Esophagus mucosa (tissue), 1 donor: ENCODE measurements at regions not wholly inside any gene's neighbourhood (a gene's known extent, or its start where the extent isn't known, plus 50 kb on each side); places are given as distances from the start of the nearest gene placed in this dataset.

Source experiments
- ATAC-seq: fragments of 200-7000 bp; cut with Tn5 transposase; one replicate; pipeline ENCODE4 v1.9.1; 2020
- donor health status: DM: yes; HTN: yes; CAD: no.

GRCh38 chr4:44927399-44928380, 201.3 kb upstream of the GNPDA2 start:
- ATAC-seq, result no peak

DNA sequence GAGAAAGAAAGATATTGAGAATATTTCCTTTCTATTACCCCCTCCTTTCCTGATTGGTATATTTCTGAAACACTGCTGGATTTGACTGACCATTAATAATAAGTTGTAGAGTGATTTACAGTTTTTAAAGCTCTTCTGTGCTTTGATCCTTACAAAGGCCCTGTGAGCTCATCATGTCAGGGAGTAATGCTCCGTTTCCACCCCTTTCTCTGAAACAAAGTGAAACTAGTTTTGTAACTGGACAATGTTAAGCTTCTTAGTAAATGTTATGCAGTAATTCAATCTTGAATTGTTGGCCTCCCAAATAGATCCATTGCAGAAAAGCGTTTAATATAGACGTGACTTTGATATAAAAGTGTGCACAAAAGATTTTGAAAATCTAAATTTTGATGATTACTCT, 190.1 kb upstream of the GNPDA2 start:
- ATAC-seq, result no peak

DNA sequence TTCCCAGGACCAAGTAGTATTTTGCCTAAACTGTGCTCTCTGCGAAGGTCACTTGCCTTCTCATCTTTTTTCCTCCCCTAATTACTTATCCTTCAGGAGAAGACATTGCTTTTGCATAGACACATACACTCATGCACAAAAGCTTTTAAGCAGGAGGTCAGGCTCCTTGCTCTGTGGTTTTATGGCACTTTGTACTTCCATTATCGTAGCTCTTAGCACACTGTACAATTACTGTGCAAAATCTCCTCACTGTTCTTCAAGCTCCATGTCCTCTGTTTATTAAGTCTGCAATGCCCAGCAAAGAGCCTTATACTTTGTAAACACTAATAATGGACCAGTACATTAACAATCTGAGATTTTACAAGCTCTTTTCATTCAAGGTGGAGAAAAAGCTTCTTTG, 188.4 kb upstream of the GNPDA2 start:
- no peak for ATAC-seq

DNA sequence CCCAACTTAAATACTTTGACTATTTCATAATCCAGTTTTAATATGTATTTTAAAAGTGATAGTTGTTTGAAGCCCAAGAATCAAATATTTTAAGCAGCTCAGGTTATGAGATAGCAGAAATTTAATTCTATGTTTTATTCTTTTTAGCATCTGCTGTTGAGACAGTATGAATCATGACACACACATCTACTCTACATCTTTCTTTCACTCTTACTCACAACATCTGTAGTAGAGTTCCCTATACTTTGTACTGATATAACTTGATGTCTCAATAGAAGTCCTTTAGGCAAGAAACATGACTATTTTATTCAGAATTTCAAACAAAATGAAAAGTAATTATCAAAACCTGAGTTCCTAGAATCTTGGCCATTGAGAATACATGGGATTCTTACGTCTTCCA, 187.9 kb upstream of the GNPDA2 start:
- ATAC-seq, result no peak

GRCh38 chr4:44912980-44913379, 186.6 kb upstream of the GNPDA2 start:
- no peak for ATAC-seq

DNA sequence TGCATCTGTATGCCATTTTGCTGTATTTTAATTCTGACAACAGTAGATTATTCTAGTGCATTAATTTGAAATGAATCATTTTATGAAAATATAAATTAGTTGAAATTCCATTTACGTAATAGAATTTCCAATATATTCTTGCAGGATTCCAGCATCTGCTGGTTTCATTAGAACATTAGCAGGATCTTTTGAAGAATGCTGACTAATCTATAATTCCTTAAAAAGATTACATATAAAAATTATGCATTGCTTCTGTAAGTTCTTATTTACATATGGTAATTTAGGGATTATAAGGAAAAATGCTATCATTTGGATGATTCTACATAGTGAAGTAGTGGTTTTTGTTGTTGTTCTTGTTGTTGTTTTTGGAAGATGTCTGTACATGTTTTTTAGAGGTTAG, 182.2 kb upstream of the GNPDA2 start:
- ATAC-seq, result no peak

DNA sequence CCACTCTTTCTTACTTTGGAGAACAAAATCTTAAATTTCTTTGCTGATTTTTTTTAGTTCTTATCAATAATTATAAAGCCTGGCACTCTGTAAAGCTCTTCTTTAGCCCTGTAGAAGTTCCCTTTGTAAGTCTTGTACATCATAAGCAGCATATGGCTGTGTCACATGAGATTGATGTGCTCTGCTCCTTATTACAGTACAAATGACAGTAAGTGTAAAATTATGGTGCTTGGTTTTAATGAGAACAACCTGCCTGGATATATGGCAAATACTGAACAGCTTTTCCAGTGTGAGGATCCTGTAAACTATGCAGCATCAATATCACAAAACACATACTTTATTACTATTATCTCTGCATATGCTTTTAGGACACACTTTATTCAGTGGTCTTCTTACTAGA, 145.9 kb upstream of the GNPDA2 start:
- no peak for ATAC-seq

- ATAC-seq, result no peak
Observed at GRCh38 chr4:44871133-44871532, 144.8 kb upstream of the GNPDA2 start.

- no peak for ATAC-seq
Observed at GRCh38 chr4:44869985-44870384, 143.6 kb upstream of the GNPDA2 start.

- no peak for ATAC-seq
Observed at GRCh38 chr4:44869222-44869882, 143.0 kb upstream of the GNPDA2 start.

- ATAC-seq, result no peak
Observed at GRCh38 chr4:44861756-44862155, 135.4 kb upstream of the GNPDA2 start.

- ATAC-seq, result no peak
Observed at GRCh38 chr4:44859477-44859876, 133.1 kb upstream of the GNPDA2 start.

GRCh38 chr4:44848466-44848865, 122.1 kb upstream of the GNPDA2 start:
- ATAC-seq, result no peak

DNA sequence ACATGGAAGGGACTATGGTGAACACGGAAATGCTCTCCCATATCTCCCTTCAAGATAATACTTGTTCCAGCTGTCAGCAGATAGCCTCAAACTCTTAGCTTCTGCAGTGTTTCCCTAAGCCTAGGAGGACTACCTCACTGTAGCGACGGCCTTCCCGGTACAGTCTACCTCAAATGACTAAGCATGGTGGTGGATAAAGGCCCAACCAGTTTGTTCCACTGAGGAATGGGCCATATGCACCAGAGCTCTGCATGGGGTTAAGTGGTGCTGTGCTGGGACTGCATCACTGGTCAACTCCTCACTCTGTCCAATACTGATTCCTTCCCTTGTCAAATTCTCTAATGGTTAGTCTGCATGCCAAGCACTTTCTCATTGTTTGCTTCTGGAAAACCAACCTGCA, 119.6 kb upstream of the GNPDA2 start:
- no peak for ATAC-seq

DNA sequence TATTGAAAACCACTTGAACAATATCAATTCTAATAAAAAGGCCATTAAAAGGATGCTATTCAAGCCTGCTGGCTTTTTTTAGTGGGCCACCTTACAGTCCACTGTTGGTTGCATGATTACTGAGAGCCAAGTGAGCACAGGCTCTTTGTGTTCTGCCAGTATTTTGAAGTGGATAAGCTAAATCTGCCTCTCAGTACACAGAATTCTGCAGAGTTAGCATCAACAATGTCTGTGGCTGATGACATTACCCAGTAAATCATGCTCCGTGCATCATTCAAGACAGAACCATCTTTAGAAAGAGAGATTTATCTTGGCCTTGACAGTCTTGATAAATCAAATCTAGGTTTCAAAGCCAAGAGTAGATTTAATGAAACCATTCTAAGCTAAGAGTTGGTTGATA, 119.0 kb upstream of the GNPDA2 start:
- ATAC-seq, result no peak

DNA sequence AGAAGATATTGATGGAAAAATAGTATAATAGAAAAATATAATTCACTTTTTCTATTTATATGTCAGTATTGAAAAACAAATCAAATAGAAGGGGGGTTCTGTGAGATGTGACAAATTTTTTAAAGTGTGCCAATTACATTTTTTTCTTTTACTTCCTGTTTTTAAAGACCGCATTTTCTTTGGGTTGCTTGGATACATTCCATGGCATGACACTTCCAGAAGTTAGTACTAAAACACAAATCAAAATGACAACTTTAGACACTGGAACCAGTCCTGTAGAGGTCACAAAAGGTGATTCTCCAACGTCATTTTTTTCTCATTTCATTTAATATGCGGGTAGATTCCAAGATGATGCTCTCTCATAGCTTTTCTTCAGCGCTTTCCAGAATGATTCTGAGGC, 116.2 kb upstream of the GNPDA2 start:
- no peak for ATAC-seq

DNA sequence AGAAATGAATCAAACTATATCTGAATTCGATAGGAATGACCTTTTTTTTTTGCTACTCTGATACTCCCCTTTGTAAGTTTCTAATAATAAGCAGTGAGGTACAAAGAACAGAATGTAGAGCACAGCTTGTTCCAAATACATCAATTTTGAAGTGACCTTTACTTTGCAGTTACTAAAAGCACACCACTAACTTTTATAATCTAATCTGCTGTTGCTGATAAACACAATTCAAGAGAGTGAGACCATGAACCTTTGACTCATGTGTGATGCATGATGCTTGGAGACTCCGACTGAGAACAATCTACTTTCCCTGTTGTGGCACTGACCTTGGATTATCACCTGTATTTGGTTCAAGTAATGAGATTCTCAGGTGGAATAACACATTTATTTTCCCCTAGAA, 91.6 kb upstream of the GNPDA2 start:
- no peak for ATAC-seq

DNA sequence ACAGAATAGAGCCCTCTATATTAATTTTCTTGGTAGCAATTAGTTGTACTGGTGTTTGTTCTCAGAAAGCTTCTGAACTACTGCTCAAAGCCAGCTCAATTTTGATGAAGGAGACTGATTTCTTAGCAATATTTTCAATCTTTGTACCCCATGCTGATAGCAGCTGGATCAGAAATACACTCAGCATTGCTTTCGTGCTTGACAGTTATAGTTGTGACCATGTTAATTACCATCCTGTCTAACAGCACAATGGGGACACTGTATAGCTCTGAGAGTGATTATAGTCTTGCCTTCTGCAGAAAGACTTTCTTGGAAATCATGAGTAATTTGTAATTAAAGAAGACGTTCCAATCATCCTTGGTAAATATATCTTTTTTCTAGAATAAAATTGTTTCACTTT, 79.7 kb upstream of the GNPDA2 start:
- ATAC-seq, result no peak

DNA sequence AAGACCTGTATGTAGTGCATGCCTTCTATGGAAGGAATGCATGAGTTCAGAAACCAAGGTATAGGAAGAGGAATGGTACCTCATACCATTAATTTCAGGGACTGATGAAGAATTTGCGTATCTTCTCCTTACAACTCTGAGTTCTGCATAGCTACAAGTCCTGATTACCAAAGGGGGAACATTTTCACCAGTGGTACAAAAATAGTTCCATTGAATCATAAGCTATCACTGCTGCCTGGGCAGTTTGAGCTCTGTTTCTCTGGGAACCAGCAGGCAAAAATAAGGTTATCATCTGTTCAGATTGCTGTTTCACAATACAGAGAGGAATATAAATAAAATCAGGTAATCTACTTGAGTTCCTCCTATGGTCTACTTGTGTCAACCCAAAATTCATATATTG, 77.9 kb upstream of the GNPDA2 start:
- no peak for ATAC-seq

DNA sequence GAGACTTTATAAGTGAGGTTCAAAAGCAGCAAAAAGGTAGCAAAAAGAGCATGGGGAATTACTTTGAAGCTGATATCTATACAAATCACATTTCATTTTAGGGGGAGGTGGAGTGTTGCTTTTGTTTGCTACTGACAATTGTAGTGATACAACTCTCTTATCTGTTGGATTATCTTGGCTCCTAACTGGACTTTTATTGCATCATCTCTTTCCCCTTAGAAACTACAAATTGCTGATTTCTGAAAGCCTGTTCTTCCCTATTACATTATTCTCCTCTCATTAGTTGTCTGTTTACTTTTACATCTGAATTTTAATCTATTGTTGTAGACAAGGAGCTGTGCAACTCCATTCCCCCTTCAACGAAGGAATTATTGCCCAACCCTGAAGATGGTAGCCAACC, 75.0 kb upstream of the GNPDA2 start:
- no peak for ATAC-seq

DNA sequence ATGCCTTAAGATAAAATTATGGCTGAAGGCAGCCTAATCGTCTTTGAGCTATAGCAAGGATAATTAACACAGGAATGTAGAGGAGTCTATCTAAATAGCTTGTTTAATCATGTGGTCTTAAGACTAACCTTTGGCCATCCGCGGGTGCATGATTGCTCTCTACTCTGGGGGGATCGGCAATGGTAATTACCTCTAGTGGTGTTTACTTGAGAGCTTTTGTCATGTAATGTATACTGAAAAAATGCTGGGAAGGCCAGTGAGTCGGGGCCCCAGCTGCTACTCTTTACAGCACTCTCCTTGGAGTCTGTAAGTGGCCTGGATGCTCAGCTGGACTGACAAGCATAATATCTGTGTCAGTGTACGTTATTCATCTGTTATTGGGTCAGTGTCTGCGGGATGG, 65.5 kb upstream of the GNPDA2 start:
- ATAC-seq, result no peak

DNA sequence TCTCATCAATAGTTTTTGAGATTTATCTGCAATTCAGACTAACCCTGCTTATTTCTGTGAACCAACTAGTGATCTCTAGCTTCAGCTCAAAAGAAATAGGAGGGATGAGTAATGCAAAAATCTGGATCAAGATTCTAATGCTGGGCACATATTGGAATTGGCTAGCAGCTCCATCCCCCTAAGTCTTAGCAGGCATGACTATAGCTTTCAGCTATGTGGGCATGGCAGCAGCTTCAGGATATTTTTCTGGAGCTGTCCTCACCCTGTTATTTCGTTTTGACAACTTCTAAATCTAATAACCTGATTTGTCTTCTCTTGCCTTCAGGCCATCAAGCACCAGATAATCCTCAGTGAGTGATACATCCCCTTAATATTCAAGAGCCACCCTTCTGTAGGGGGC, 50.8 kb upstream of the GNPDA2 start:
- no peak for ATAC-seq
